ENCODE measurements at regions not wholly inside any gene's neighbourhood (a gene's known extent, or its start where the extent isn't known, plus 50 kb on each side); places are given as distances from the start of the nearest gene placed in this dataset.

DNA sequence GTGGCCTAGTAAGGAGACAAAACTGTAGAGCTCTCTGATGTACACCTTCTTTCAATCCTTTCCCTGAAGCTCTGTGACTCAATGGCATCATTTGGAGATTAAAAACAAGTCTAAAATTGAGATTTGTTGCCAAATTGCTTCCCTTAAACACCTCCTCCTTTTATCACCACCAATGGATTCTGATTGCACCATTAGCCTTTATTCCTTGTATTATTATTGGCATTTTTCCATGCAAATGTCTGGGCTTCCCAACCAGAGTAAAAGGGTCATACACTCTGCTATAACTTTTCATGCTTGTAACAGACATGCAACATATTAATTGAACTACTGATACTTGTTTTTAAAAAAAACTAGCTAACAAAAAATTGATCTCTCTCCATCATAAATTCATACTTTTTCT lies 124.2 kb downstream of the CCDC34 start:
- Histone ChIP-seq H3K27me3 (no peaks in the 10 kb centered on the region), H3K4me3 (no peak overlapping the region), H3K9me3 (no peaks in the 10 kb centered on the region), H3K4me1 (no peaks in the 10 kb centered on the region), H3K27ac (no peak overlapping the region), H3K36me3 (no peaks in the 10 kb centered on the region)
- no peak for FAIRE-seq
- no peak for ATAC-seq
- no peak for DNase-seq
- intact Hi-C loops (cut with DNase I) = no loop called here
- TF ChIP-seq, protein P1, sequence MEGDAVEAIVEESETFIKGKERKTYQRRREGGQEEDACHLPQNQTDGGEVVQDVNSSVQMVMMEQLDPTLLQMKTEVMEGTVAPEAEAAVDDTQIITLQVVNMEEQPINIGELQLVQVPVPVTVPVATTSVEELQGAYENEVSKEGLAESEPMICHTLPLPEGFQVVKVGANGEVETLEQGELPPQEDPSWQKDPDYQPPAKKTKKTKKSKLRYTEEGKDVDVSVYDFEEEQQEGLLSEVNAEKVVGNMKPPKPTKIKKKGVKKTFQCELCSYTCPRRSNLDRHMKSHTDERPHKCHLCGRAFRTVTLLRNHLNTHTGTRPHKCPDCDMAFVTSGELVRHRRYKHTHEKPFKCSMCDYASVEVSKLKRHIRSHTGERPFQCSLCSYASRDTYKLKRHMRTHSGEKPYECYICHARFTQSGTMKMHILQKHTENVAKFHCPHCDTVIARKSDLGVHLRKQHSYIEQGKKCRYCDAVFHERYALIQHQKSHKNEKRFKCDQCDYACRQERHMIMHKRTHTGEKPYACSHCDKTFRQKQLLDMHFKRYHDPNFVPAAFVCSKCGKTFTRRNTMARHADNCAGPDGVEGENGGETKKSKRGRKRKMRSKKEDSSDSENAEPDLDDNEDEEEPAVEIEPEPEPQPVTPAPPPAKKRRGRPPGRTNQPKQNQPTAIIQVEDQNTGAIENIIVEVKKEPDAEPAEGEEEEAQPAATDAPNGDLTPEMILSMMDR (IDR thresholded peaks at IDR 0.05) = no peak

DNA sequence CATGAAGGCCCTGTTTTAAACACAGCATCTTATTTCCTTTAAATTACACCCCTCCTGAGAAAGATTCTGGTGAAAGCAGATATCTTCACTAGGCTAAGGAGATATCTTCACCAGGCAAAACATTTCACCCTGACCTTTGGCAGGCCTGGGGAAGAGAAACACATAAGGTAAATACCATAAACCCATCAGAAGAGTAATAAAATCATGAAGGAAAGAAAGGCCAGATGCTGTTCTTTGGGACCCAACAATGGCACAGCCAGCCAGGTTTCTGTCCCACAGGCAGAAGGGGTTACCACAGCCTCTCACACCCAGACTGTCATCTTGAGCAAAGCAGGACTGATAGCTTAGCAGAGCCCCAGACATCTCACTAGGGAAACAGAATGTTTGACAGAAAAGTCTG lies 125.4 kb downstream of the CCDC34 start:
- FAIRE-seq (no peak), DNase-seq (no peak)
- intact Hi-C loops (cut with DNase I) = no loop called here

DNA sequence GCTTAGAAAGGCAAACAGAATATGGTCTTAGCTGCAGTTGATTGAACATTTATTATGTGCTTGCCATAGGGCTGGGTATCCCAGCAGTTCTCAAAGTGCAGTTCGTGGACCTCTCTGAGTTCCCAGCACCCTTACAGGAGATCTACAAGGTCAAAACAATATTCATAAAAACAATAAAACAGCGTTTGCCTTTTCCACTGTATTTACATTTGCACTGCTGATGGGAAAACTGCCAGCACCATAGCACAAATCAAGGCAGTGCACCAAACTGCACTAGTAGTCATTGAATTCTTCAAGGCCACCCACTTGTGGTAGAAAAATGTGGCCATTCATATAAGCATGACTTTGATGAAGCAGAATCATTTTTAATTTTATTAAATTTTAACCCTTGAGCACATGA lies 128.1 kb downstream of the CCDC34 start:
- ATAC-seq (no peak), DNase-seq (no peak), FAIRE-seq (no peak)
- Histone ChIP-seq H3K27ac (no peak overlapping the region), H3K4me1 (no peaks in the 10 kb centered on the region), H3K36me3 (no peaks in the 10 kb centered on the region), H3K27me3 (no peaks in the 10 kb centered on the region), H3K4me3 (no peak overlapping the region), H3K9me3 (no peaks in the 10 kb centered on the region)
- intact Hi-C loops (cut with DNase I) = no loop called here
- TF ChIP-seq, protein P1 (IDR thresholded peaks at IDR 0.05) = no peak
- 26 to 30% methylated on average over 2 of the region's 2 CpGs for WGBS, 2 donors

More for the DNA sequence above, 125.4 kb downstream of the CCDC34 start:
- no peaks in the 10 kb centered on the region for H3K9me3 ChIP-seq
- TF ChIP-seq, protein P1 (IDR thresholded peaks at IDR 0.05) = no peak
- no peaks in the 10 kb centered on the region for H3K4me1 ChIP-seq
- H3K4me3 ChIP-seq = no peak overlapping the region
- H3K27me3 ChIP-seq = no peaks in the 10 kb centered on the region
- no peak for ATAC-seq
- H3K36me3 ChIP-seq = no peaks in the 10 kb centered on the region
- H3K27ac ChIP-seq = no peak overlapping the region

DNA sequence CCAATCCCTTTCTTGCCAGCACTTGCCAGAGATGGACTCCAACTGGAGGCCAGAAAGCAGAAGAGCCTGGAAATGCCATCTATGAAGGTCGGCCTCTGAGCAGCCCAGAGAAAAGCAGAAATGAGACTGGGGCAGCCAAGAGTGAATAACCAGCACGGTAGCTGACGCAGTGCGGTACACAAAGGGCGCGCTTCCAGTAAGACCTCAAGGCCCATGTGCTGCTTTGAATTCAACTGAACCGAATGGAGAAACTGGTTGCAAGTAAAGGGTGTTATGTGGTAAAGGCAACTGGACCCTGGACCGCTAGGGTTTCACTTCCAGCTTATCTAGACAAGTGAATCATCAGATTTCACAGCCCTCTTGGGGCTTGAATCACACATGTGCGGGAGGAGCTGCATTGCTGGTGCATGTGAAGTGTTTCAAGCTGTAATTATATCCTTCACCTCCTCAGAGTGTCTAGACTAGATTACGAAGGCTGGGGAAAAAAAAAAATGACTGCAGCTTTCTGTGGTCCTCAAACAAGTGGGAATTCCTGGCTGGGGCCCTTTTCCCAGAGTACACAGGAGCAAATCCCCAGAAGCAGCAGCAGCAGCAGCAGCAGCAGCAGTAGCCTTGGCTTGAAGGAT lies 128.9 kb downstream of the CCDC34 start:
- no peak overlapping the region for H3K27ac ChIP-seq
- no peaks in the 10 kb centered on the region for H3K27me3 ChIP-seq
- ATAC-seq = peak in 3 of 4 donors; percentile 44 to 68 (median 59)
- H3K9me3 ChIP-seq = no peaks in the 10 kb centered on the region
- H3K36me3 ChIP-seq = no peaks in the 10 kb centered on the region
- TF ChIP-seq, protein P1 (IDR thresholded peaks at IDR 0.05) = no peak
- intact Hi-C loops (cut with DNase I) = no loop called here
- H3K4me1 ChIP-seq = no peaks in the 10 kb centered on the region
- WGBS, 2 donors = 87 to 94% methylated on average over 10 of the region's 10 CpGs
- H3K4me3 ChIP-seq = no peak overlapping the region
- no peak for DNase-seq
- no peak for FAIRE-seq

DNA sequence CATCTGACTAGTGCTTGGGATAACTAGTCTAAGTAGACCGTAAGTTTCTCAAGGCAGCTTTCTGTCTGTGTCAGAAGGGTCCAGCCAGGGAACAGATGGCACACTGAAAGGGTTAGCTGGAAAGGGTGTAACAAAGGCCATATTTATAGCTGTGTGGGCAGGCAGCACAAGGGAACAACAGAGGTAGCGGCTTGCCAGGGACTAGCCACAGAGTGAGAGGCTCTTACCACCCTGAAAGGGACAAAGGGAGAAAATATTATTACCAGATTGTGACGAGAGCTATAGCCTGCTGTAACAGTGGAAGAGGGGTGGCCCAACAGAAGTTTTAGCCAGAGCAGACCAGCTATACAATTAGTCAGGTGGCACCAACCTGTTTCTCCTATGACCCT lies 129.4 kb downstream of the CCDC34 start:
- ATAC-seq = no peak
- Histone ChIP-seq H3K9me3 (no peaks in the 10 kb centered on the region), H3K4me3 (no peak overlapping the region), H3K27ac (no peak overlapping the region), H3K27me3 (no peaks in the 10 kb centered on the region), H3K36me3 (no peaks in the 10 kb centered on the region), H3K4me1 (no peaks in the 10 kb centered on the region)
- no peak for FAIRE-seq
- TF ChIP-seq, protein P1 (IDR thresholded peaks at IDR 0.05) = no peak
- 89 to 95% methylated on average over 3 of the region's 3 CpGs for WGBS, 2 donors
- DNase-seq = no peak
- intact Hi-C loops (cut with DNase I) = no loop called here

Data from pancreas (tissue), 10 donors.